ENCODE measurements at regions not wholly inside any gene's neighbourhood (a gene's known extent, or its start where the extent isn't known, plus 50 kb on each side); places are given as distances from the start of the nearest gene placed in this dataset.
"Not testable (repeated sequence)": the region's sequence is repeated elsewhere in the genome, so short reads cannot be mapped to it uniquely, and the experiment has no call there.

GRCh38 chr17:53470626-53471025 is 352.1 kb upstream of the KIF2B start:
- Histone ChIP-seq H3K27me3 (ENCODE audit: insufficient read depth, low read length) (no peaks in the 10 kb centered on the region), H2AFZ (ENCODE audit: low read length) (no peak overlapping the region), H3K9me3 (ENCODE audit: low read length) (no peaks in the 10 kb centered on the region), H4K20me1 (ENCODE audit: insufficient read depth, low read length) (no peaks in the 10 kb centered on the region), H3F3A (ENCODE audit: insufficient read depth, low read length) (no peaks in the 10 kb centered on the region), H3K9me2 (ENCODE audit: low read depth, low read length) (no peaks in the 10 kb centered on the region), H3K9ac (ENCODE audit: low read length) (no peak overlapping the region), H3K27ac (ENCODE audit: low read depth, low read length, poor library complexity, severe bottlenecking) (no peak overlapping the region), H3K4me3 (ENCODE audit: low read depth, low read length, poor library complexity, severe bottlenecking) (no peak overlapping the region), H3K4me1 (ENCODE audit: insufficient read depth, low read length, severe bottlenecking) (no peaks in the 10 kb centered on the region), H3K4me2 (ENCODE audit: low read length) (no peak overlapping the region), H3K79me2 (ENCODE audit: insufficient read depth, low read length) (no peaks in the 10 kb centered on the region), H3K36me3 (ENCODE audit: insufficient read depth, low read length) (no peaks in the 10 kb centered on the region)
- TF ChIP-seq EZH2 (IDR thresholded peaks at IDR 0.05; ENCODE audit: borderline replicate concordance, low read length) (no peak), CTCF (IDR thresholded peaks at IDR 0.05; ENCODE audit: low read length) (no peak)

DNA sequence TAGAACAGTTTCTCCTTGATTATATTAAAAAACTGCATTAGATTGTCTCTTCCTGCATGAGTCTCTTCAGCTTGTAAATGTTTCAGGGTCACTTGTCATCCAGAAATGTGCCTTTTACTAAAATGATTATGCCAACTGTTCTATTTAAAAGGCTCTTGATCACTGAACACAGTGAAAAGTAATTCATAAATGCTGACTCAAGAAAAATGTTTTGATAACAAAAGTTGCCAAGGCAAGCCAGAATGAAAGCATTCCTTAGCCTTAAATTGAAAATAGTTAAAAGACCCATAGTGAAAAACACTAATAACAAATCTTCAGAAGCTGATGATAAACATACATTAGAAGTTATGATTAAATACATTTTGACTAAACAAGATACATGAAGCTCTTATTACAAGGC is 356.0 kb upstream of the KIF2B start:
- Histone ChIP-seq H3K9me3 (ENCODE audit: low read length) (no peaks in the 10 kb centered on the region), H2AFZ (ENCODE audit: low read length) (no peak overlapping the region), H3K27me3 (ENCODE audit: insufficient read depth, low read length) (no peaks in the 10 kb centered on the region), H3K4me2 (ENCODE audit: low read length) (no peak overlapping the region), H3K4me1 (ENCODE audit: insufficient read depth, low read length, severe bottlenecking) (no peaks in the 10 kb centered on the region), H3K9me2 (ENCODE audit: low read depth, low read length) (no peaks in the 10 kb centered on the region), H4K20me1 (ENCODE audit: insufficient read depth, low read length) (no peaks in the 10 kb centered on the region), H3F3A (ENCODE audit: insufficient read depth, low read length) (no peaks in the 10 kb centered on the region), H3K4me3 (ENCODE audit: low read depth, low read length, poor library complexity, severe bottlenecking) (no peak overlapping the region), H3K79me2 (ENCODE audit: insufficient read depth, low read length) (no peaks in the 10 kb centered on the region), H3K36me3 (ENCODE audit: insufficient read depth, low read length) (no peaks in the 10 kb centered on the region), H3K9ac (ENCODE audit: low read length) (no peak overlapping the region), H3K27ac (ENCODE audit: low read depth, low read length, poor library complexity, severe bottlenecking) (no peak overlapping the region)
- TF ChIP-seq CTCF (IDR thresholded peaks at IDR 0.05; ENCODE audit: low read length) (no peak), EZH2 (IDR thresholded peaks at IDR 0.05; ENCODE audit: borderline replicate concordance, low read length) (no peak)

DNA sequence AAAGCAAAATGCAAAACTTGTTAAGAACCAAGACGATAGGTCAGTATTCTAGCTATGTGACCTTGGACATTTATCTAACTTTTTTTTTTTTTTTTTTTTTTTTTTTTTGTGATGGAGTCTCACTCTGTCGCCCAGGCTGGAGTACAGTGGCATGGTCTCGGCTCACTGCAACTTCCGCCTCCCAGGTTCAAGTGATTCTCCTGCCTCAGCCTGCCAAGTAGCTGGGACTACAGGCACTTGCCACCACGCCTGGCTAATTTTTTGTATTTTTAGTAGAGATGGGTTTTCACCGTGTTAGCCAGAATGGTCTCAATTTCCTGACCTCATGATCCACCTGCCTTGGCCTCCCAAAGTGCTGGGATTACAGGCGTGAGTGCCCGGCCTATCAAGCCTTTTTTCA is 358.3 kb upstream of the KIF2B start:
- not testable (repeated sequence) for H3K27me3 ChIP-seq (ENCODE audit: insufficient read depth, low read length); H2AFZ ChIP-seq (ENCODE audit: low read length); H3K79me2 ChIP-seq (ENCODE audit: insufficient read depth, low read length); H3K36me3 ChIP-seq (ENCODE audit: insufficient read depth, low read length); H3K9ac ChIP-seq (ENCODE audit: low read length); H3K4me1 ChIP-seq (ENCODE audit: insufficient read depth, low read length, severe bottlenecking); H3K4me3 ChIP-seq (ENCODE audit: low read depth, low read length, poor library complexity, severe bottlenecking); H3K4me2 ChIP-seq (ENCODE audit: low read length); H3K9me3 ChIP-seq (ENCODE audit: low read length); H3F3A ChIP-seq (ENCODE audit: insufficient read depth, low read length); H4K20me1 ChIP-seq (ENCODE audit: insufficient read depth, low read length); H3K27ac ChIP-seq (ENCODE audit: low read depth, low read length, poor library complexity, severe bottlenecking); H3K9me2 ChIP-seq (ENCODE audit: low read depth, low read length)

DNA sequence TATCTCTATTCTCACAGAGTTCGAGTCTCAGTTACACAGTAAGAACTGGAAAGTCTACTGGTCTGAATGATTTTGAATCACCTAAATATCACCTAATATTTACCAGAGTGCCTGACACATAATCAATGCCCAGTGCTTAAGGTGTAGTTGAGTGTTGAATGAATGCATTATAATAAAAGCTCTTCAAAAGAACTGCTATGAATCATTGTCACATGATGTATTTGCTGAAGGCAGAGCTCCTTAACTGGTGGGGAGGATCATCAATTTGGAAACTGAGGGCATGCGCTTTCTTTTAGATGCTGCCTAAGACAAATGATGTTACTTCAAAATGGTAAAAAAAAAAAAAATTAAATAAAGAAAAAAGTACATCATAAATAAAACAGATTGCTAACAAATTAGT is 359.4 kb upstream of the KIF2B start:
- no peaks in the 10 kb centered on the region for H3K4me1 ChIP-seq (ENCODE audit: insufficient read depth, low read length, severe bottlenecking)
- no peak overlapping the region for H2AFZ ChIP-seq (ENCODE audit: low read length)
- H3K27me3 ChIP-seq (ENCODE audit: insufficient read depth, low read length), result no peaks in the 10 kb centered on the region

More for the DNA sequence above, 359.4 kb upstream of the KIF2B start:
- TF ChIP-seq EZH2 (IDR thresholded peaks at IDR 0.05; ENCODE audit: borderline replicate concordance, low read length) (no peak), CTCF (IDR thresholded peaks at IDR 0.05; ENCODE audit: low read length) (no peak)
- H3K9me2 ChIP-seq (ENCODE audit: low read depth, low read length), result no peaks in the 10 kb centered on the region
- no peaks in the 10 kb centered on the region for H3K9me3 ChIP-seq (ENCODE audit: low read length)
- H3K4me2 ChIP-seq (ENCODE audit: low read length), result no peak overlapping the region
- H3K4me3 ChIP-seq (ENCODE audit: low read depth, low read length, poor library complexity, severe bottlenecking), result no peak overlapping the region
- no peaks in the 10 kb centered on the region for H3F3A ChIP-seq (ENCODE audit: insufficient read depth, low read length)
- no peaks in the 10 kb centered on the region for H3K36me3 ChIP-seq (ENCODE audit: insufficient read depth, low read length)
- H3K9ac ChIP-seq (ENCODE audit: low read length), result no peak overlapping the region
- no peaks in the 10 kb centered on the region for H4K20me1 ChIP-seq (ENCODE audit: insufficient read depth, low read length)
- H3K79me2 ChIP-seq (ENCODE audit: insufficient read depth, low read length), result no peaks in the 10 kb centered on the region
- no peak overlapping the region for H3K27ac ChIP-seq (ENCODE audit: low read depth, low read length, poor library complexity, severe bottlenecking)

Data from OCI-LY1 (cell line).